Eye (tissue), 1 donor: ENCODE measurements at regions not wholly inside any gene's neighbourhood (a gene's known extent, or its start where the extent isn't known, plus 50 kb on each side); places are given as distances from the start of the nearest gene placed in this dataset.
"Not testable (repeated sequence)": the region's sequence is repeated elsewhere in the genome, so short reads cannot be mapped to it uniquely, and the experiment has no call there.

Experiments used
- DNase-seq: peaks from one replicate; pipeline ENCODE4 v3.0.0-alpha.2; 2015

GRCh38 chr22:49674479-49675050, 153.1 kb downstream of the BRD1 start:
- no peak for DNase-seq

- DNase-seq = no peak
These were observed 154.6 kb downstream of the BRD1 start for GRCh38 chr22:49673048-49673447.

- DNase-seq = no peak
These were observed 155.6 kb downstream of the BRD1 start for GRCh38 chr22:49672014-49672516.

GRCh38 chr22:49671331-49672013, 156.2 kb downstream of the BRD1 start:
- peak; percentile 85 for DNase-seq

- peak; percentile 81 for DNase-seq
These were observed 157.0 kb downstream of the BRD1 start for GRCh38 chr22:49670456-49671330.

GRCh38 chr22:49669969-49670455, 157.7 kb downstream of the BRD1 start:
- not testable (repeated sequence) for DNase-seq

GRCh38 chr22:49669427-49669968, 158.2 kb downstream of the BRD1 start:
- not testable (repeated sequence) for DNase-seq

- no peak for DNase-seq
These were observed 159.3 kb downstream of the BRD1 start for GRCh38 chr22:49668402-49668801.

GRCh38 chr22:49667236-49667635, 160.4 kb downstream of the BRD1 start:
- no peak for DNase-seq

GRCh38 chr22:49666146-49666809, 161.4 kb downstream of the BRD1 start:
- DNase-seq = no peak

- DNase-seq = no peak
These were observed 162.8 kb downstream of the BRD1 start for GRCh38 chr22:49664891-49665290.

- DNase-seq = peak; percentile 96
These were observed 163.2 kb downstream of the BRD1 start for GRCh38 chr22:49664371-49664881.

GRCh38 chr22:49663823-49664222, 163.8 kb downstream of the BRD1 start:
- DNase-seq = no peak

- DNase-seq = no peak
These were observed 164.4 kb downstream of the BRD1 start for GRCh38 chr22:49663311-49663711.

GRCh38 chr22:49662681-49663080, 165.0 kb downstream of the BRD1 start:
- DNase-seq = no peak

- no peak for DNase-seq
These were observed 166.6 kb downstream of the BRD1 start for GRCh38 chr22:49660794-49661781.

GRCh38 chr22:49660321-49660720, 167.4 kb downstream of the BRD1 start:
- DNase-seq = no peak

GRCh38 chr22:49659924-49660315, 167.8 kb downstream of the BRD1 start:
- DNase-seq = no peak

GRCh38 chr22:49659281-49659923, 168.3 kb downstream of the BRD1 start:
- no peak for DNase-seq

- peak; percentile 77 for DNase-seq
These were observed 168.8 kb downstream of the BRD1 start for GRCh38 chr22:49658902-49659280.
